Spleen (tissue), 7 donors: ENCODE measurements at regions not wholly inside any gene's neighbourhood (a gene's known extent, or its start where the extent isn't known, plus 50 kb on each side); places are given as distances from the start of the nearest gene placed in this dataset.

ENCODE experiments used
- POLR2A ChIP-seq, 3 donors: fragments of 450-650 bp; IDR thresholded peaks; one replicate each; pipeline ENCODE4 v1.5.1; 2017; ENCODE audit warnings: antibody characterized with exemption in 3 of 3, mild to moderate bottlenecking in 1 of 3
- TF ChIP-seq, protein P1 (sequence below), 11 experiments: fragments of 200-600 bp in 7 of 11; fragments of 450-650 bp in 4 of 11; sonication (generic) in 4 of 11; IDR thresholded peaks in 8 of 11; conservative IDR thresholded peaks in 3 of 11; 1 replicate in 7 of 11; 2 replicates in 4 of 11; pipeline versions ENCODE4 v1.4.0 to v1.8.0; 2016 to 2021; ENCODE audit warnings: antibody characterized with exemption in 11 of 11, inconsistent platforms in 4 of 11, mild to moderate bottlenecking in 1 of 11
- donor health status: DM: no; HTN: no; CAD: no; lungs with moderate emphysema.
- donor health status: DM: no; HTN: no; CAD: no.
- donor health status: DM: no; HTN: no; CAD: no.

DNA sequence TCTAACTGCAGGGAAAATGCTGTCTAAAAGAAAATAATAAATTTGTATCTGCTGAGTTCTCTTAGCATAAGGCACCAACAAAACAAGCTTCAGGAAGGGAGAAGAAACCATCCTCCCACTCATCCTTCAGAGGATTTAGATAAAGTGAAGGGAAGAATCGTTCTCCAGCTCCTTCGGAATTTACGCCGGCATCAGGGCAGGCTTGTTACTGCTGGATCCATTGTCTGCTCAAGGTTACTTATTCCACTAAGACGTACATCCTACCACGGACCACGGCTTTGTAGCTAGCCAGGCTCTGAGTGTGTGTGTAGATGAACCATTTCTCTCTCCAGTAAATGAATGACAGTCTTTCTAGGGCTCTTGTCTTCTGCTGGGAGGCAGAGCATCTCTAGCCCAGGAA is 60.4 kb downstream of the HAND2 start:
- TF ChIP-seq, protein P1, sequence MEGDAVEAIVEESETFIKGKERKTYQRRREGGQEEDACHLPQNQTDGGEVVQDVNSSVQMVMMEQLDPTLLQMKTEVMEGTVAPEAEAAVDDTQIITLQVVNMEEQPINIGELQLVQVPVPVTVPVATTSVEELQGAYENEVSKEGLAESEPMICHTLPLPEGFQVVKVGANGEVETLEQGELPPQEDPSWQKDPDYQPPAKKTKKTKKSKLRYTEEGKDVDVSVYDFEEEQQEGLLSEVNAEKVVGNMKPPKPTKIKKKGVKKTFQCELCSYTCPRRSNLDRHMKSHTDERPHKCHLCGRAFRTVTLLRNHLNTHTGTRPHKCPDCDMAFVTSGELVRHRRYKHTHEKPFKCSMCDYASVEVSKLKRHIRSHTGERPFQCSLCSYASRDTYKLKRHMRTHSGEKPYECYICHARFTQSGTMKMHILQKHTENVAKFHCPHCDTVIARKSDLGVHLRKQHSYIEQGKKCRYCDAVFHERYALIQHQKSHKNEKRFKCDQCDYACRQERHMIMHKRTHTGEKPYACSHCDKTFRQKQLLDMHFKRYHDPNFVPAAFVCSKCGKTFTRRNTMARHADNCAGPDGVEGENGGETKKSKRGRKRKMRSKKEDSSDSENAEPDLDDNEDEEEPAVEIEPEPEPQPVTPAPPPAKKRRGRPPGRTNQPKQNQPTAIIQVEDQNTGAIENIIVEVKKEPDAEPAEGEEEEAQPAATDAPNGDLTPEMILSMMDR (IDR thresholded peaks at IDR 0.05 in 8 of 11, conservative IDR thresholded peaks at IDR 0.05 in 3 of 11): no peak
- TF ChIP-seq POLR2A (IDR thresholded peaks at IDR 0.05): no peak
